ENCODE measurements at regions not wholly inside any gene's neighbourhood (a gene's known extent, or its start where the extent isn't known, plus 50 kb on each side); places are given as distances from the start of the nearest gene placed in this dataset.

DNA sequence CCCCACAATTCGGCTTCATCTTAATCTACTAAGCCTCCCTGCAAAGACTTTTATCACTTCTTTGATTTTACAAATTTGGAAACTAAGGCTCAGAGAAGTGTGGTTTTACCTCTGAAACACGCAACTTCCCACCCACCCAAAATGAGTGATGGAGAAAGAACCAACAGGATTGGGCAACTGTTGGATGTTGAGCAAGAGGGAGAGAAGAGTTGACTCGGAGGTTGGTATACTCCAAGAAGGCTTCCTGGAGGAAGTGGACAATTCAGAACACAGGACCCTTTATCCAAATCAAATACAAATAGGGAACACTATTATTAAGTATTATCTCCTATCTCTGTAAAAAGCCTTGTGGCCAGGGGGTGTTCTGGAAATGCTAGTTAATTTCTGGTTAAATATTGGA lies 323.0 kb downstream of the C16orf95 start:
- DNase-seq, result no peak
- no peaks in the 10 kb centered on the region for H3K4me1 ChIP-seq (ENCODE audit: low read depth)
- TF ChIP-seq, protein P1, sequence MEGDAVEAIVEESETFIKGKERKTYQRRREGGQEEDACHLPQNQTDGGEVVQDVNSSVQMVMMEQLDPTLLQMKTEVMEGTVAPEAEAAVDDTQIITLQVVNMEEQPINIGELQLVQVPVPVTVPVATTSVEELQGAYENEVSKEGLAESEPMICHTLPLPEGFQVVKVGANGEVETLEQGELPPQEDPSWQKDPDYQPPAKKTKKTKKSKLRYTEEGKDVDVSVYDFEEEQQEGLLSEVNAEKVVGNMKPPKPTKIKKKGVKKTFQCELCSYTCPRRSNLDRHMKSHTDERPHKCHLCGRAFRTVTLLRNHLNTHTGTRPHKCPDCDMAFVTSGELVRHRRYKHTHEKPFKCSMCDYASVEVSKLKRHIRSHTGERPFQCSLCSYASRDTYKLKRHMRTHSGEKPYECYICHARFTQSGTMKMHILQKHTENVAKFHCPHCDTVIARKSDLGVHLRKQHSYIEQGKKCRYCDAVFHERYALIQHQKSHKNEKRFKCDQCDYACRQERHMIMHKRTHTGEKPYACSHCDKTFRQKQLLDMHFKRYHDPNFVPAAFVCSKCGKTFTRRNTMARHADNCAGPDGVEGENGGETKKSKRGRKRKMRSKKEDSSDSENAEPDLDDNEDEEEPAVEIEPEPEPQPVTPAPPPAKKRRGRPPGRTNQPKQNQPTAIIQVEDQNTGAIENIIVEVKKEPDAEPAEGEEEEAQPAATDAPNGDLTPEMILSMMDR (IDR thresholded peaks at IDR 0.05), result no peak
- no peaks in the 10 kb centered on the region for H3K9me3 ChIP-seq
- no peak for ATAC-seq
- H3K4me3 ChIP-seq, result no peak overlapping the region
- H3K36me3 ChIP-seq (ENCODE audit: low read depth), result no peaks in the 10 kb centered on the region
- intact Hi-C loops (cut with DNase I, micrococcal nuclease), result no loop called here

DNA sequence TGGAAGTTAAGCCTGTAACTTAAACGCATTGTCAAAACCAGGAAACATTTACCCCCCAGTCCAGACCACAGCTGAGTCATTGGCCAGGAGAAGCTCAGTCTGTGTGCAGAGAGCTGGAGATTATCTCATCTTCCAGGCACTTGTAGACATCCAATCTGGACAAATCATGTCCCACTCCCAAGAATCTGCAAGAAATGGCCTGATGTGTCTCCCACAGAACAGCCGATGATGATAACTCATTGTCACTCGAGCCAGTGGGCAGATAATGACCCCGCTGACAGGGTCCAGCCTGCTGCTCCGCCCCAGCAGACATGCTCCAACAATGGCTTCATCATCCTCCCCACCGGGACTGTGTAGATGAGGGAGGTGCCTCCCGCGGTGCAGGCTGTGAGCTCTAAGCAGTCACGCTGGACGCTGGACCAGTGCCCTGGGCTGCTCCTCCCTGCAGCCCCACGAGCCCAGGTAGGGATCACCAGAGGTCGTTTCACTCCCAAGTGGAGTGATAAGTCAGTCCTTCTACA lies 322.5 kb downstream of the C16orf95 start:
- Histone ChIP-seq H3K9me3 (no peaks in the 10 kb centered on the region), H3K4me3 (no peak overlapping the region), H3K36me3 (ENCODE audit: low read depth) (no peaks in the 10 kb centered on the region), H3K4me1 (ENCODE audit: low read depth) (no peaks in the 10 kb centered on the region)
- no peak for DNase-seq
- intact Hi-C loops (cut with DNase I, micrococcal nuclease), result no loop called here
- TF ChIP-seq, protein P1 (IDR thresholded peaks at IDR 0.05), result no peak
- no peak for ATAC-seq

DNA sequence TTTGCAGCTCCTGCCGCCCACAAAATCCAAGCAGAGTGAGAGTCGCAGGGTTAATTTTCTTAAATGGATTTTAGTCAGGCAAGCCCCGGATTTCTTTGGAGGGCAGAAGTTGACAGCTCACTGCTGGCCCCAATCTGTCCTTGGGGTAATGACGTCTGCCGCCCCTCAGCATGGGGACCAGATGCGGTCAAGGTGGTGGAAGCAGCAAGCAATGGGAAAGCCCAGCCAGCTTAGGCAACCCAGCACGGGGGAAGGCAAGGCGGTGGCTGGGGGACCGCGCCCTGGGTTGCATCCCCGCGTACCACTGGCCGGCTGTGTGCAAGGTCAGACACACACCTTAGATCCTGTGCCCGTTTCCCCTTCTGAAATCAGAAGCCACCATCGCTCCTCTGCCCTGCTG lies 321.7 kb downstream of the C16orf95 start:
- H3K36me3 ChIP-seq (ENCODE audit: low read depth), result no peaks in the 10 kb centered on the region
- DNase-seq, result no peak
- TF ChIP-seq, protein P1 (IDR thresholded peaks at IDR 0.05), result no peak
- H3K4me1 ChIP-seq (ENCODE audit: low read depth), result no peaks in the 10 kb centered on the region
- no peak overlapping the region for H3K4me3 ChIP-seq
- intact Hi-C loops (cut with DNase I, micrococcal nuclease), result no loop called here
- ATAC-seq, result no peak
- no peaks in the 10 kb centered on the region for H3K9me3 ChIP-seq

DNA sequence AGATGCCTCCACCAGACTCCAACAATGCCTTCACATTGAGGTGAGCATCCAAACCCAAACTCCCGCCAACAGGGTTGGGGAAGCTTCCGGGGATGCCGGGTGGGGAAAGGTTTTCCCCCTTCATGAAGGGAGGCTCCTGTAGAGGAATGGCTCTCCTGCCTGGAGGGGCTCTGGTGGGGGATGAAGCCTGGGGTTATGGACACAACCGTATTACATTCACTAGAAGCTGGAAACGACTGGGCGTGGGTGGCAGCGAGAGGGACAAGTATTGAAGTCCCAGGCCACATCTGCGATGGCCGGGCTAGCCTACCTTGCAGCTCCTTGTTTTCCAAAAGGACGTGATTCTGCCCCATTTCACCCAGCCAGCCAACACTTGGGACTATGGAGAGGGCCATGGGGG lies 321.1 kb downstream of the C16orf95 start:
- TF ChIP-seq, protein P1 (IDR thresholded peaks at IDR 0.05), result no peak
- intact Hi-C loops (cut with DNase I, micrococcal nuclease), result no loop called here

DNA sequence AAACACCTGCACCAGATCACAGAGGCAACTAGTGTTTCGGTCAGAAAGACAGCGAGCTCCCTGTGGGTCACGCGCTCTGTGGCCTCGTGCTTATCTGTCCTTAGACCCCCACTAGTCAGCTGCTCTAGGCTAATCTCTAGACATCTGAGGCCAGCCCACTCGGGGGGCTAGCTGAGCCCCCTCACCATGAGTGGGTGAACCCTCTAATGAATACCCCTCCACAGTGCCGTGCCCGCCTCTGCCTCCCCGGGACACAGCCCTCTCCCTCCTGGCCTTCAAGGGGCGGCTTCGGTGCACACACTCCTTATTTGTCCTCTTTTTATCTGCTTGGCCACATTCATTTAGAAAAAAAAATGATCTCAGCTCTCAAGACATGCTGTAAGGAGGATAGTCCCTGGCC lies 320.1 kb downstream of the C16orf95 start:
- TF ChIP-seq, protein P1 (IDR thresholded peaks at IDR 0.05), result no peak
- Histone ChIP-seq H3K9me3 (no peaks in the 10 kb centered on the region), H3K4me3 (no peak overlapping the region), H3K36me3 (ENCODE audit: low read depth) (no peaks in the 10 kb centered on the region), H3K4me1 (ENCODE audit: low read depth) (no peaks in the 10 kb centered on the region)
- intact Hi-C loops (cut with DNase I, micrococcal nuclease), result no loop called here
- DNase-seq (no peak), ATAC-seq (no peak)

More for the DNA sequence above, 321.1 kb downstream of the C16orf95 start:
- Histone ChIP-seq H3K36me3 (ENCODE audit: low read depth) (no peaks in the 10 kb centered on the region), H3K9me3 (no peaks in the 10 kb centered on the region), H3K4me3 (no peak overlapping the region), H3K4me1 (ENCODE audit: low read depth) (no peaks in the 10 kb centered on the region)
- ATAC-seq (no peak), DNase-seq (no peak)

Measured in mucosa of descending colon (tissue), 3 donors.